MM.1S (cell line): ENCODE measurements at regions not wholly inside any gene's neighbourhood (a gene's known extent, or its start where the extent isn't known, plus 50 kb on each side); places are given as distances from the start of the nearest gene placed in this dataset.

ENCODE experiments used
- CTCF ChIP-seq: fragments of 300-600 bp; sonication (generic); IDR thresholded peaks from 2 replicates; pipeline ENCODE4 v1.5.1; 2016; ENCODE audit warnings: antibody characterized with exemption, low read length, mixed read lengths
- EZH2 ChIP-seq: fragments of 300-600 bp; sonication (generic); optimal IDR thresholded peaks from 2 replicates; pipeline ENCODE3; 2017; ENCODE audit warnings: low read depth, mild to moderate bottlenecking, antibody characterized with exemption, low read length, mixed read lengths

GRCh38 chr6:23088761-23089160, 519.4 kb downstream of the HDGFL1 start:
- TF ChIP-seq CTCF (no peak), EZH2 (no peak)
